ENCODE measurements at regions not wholly inside any gene's neighbourhood (a gene's known extent, or its start where the extent isn't known, plus 50 kb on each side); places are given as distances from the start of the nearest gene placed in this dataset.

DNA sequence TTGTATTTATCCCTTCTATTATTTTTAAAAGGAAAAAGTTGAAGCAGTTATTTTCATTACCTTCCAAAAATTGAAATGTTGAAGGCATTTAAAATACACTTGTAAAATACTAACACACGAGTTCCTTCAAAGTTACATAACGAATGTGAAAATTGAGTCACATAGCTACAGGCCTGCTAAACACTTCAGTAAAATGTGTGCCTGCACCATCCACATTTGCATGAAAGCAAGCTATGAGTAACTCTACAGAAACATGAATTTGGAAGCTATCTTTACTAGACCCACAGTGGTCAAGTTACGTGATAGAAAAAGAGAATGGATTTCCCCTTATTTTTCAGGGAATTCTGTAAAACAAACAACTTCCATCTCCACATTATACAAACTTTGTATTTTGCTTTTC lies 1148.8 kb upstream of the PCDH7 start:
- CTCF ChIA-PET = no interaction called here

GRCh38 chr4:29578329-29578728 lies 1141.8 kb upstream of the PCDH7 start:
- TF ChIP-seq CTCF (conservative IDR thresholded peaks at IDR 0.05; ENCODE audit: low read depth) = no peak
- DNase-seq (ENCODE audit: low spot score) = no peak
- POLR2A ChIA-PET (ENCODE audit: low non-redundant PET) = no interaction called here
- H3K27ac ChIP-seq = no peak overlapping the region
- CTCF ChIA-PET = no interaction called here

More for the DNA sequence above, 1148.8 kb upstream of the PCDH7 start:
- no peak for TF ChIP-seq CTCF (conservative IDR thresholded peaks at IDR 0.05; ENCODE audit: low read depth)
- DNase-seq (ENCODE audit: low spot score) = no peak
- H3K27ac ChIP-seq = no peak overlapping the region
- POLR2A ChIA-PET (ENCODE audit: low non-redundant PET) = no interaction called here

DNA sequence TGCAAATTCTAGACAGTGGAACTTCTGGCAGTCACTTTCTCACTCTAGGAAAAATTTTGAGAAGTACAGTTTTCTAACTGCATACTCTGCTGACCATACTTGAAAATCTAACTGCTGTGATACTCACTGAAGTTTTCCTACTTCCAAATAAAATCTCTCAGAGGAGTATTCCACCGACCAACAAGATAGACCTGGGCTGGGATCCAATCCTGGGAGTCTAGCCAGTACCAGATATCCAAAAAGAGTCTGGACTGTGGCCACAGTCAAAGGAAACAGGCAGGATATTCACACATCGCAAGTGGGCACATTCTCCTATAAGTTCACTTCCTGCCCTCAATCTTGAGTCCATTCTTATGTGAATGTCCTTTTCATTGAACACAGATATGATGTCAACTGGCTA lies 1138.7 kb upstream of the PCDH7 start:
- no peak for DNase-seq (ENCODE audit: low spot score)
- no peak for TF ChIP-seq CTCF (conservative IDR thresholded peaks at IDR 0.05; ENCODE audit: low read depth)
- no peak overlapping the region for H3K27ac ChIP-seq
- CTCF ChIA-PET = interaction anchor here (0.5 kb wide), 1 partner anchor 515 kb away, joined by 3 read pairs; no protein-coding TSS in a partner anchor
- POLR2A ChIA-PET (ENCODE audit: low non-redundant PET) = no interaction called here

DNA sequence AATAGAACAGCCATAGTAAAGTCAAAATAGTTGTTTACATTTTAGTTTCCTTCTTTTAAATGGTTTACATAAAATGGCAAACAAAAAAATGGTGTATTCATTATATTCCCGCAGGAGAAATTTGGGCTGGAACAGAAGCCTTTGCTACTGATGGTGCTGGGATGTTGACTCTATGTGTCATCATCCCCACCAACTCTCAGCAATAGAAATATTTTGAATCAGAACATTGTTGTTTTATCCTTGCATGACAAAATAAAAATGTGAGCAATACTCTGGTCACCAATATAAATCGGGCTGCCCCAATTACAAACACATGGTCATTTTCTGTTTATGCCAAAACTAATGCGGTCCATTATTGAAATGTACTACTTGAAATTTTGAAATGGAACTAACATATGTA lies 1131.6 kb upstream of the PCDH7 start:
- ChIA-PET CTCF (no interaction called here), POLR2A (ENCODE audit: low non-redundant PET) (no interaction called here)
- no peak overlapping the region for H3K27ac ChIP-seq
- TF ChIP-seq CTCF (conservative IDR thresholded peaks at IDR 0.05; ENCODE audit: low read depth) = no peak
- DNase-seq (ENCODE audit: low spot score) = no peak

DNA sequence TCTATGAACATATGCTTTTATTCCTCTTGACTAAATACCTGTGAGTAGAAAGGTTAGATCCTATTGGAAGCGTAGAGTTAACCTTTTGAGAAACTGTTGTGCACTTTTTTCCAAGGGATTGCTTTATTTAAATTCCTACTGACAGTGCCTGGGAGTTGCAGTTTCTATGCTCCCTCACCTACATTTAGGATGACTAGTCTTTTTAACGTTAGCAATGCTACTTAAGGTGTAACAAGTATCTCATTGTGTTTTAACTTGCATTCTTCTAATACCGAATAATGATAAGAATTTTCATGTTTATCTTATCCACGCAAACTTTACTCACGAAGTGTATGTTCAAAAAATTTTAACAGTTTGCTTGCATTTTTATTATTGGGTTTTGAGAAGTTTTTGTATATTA lies 1123.9 kb upstream of the PCDH7 start:
- ChIA-PET POLR2A (ENCODE audit: low non-redundant PET) (no interaction called here), CTCF (no interaction called here)
- no peak for TF ChIP-seq CTCF (conservative IDR thresholded peaks at IDR 0.05; ENCODE audit: low read depth)
- no peak overlapping the region for H3K27ac ChIP-seq
- no peak for DNase-seq (ENCODE audit: low spot score)

GRCh38 chr4:29619168-29619567 lies 1101.0 kb upstream of the PCDH7 start:
- DNase-seq (ENCODE audit: low spot score) = no peak
- ChIA-PET POLR2A (ENCODE audit: low non-redundant PET) (no interaction called here), CTCF (interaction anchor here (0.6 kb wide), 1 partner anchor 267 kb away, joined by 4 read pairs; no protein-coding TSS in a partner anchor)
- H3K27ac ChIP-seq = no peak overlapping the region
- TF ChIP-seq CTCF (conservative IDR thresholded peaks at IDR 0.05; ENCODE audit: low read depth) = no peak

DNA sequence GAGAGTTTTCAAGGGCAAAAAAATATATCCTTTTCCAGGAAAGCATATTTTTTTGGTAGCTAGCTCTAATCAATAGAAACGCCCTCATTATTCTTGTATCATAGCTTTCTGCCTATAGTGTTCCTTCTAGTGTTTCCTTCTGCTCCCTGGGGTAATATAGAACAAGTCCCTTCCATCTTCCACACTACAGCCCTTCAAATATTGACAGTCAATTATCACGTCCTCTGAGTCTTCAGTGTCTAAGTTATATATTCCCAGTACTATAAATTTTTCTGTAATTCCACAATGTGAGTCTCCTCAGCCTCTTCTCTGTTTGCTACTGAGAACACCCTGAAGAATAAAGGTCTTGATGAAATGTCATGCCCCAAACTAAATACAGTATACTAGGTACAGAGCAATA lies 1088.0 kb upstream of the PCDH7 start:
- no peak for TF ChIP-seq CTCF (conservative IDR thresholded peaks at IDR 0.05; ENCODE audit: low read depth)
- no peak overlapping the region for H3K27ac ChIP-seq
- POLR2A ChIA-PET (ENCODE audit: low non-redundant PET) = no interaction called here
- CTCF ChIA-PET = no interaction called here
- DNase-seq (ENCODE audit: low spot score) = no peak

Measured in RWPE1 (cell line).